SK-N-SH (cell line): ENCODE measurements at regions not wholly inside any gene's neighbourhood (a gene's known extent, or its start where the extent isn't known, plus 50 kb on each side); places are given as distances from the start of the nearest gene placed in this dataset.

ENCODE experiments used
- CTCF ChIA-PET: fragments of 300-600, 350-600 bp; formaldehyde crosslinking; extraction: SDS; loops from one replicate; lab custom pipeline; 2021; lab: Yijun Ruan, JAX
- POLR2A ChIA-PET: fragments of 350-600 bp; sonication (Branson Sonifier 250); formaldehyde crosslinking; extraction: SDS; loops from one replicate; lab custom pipeline; 2020; ENCODE audit warnings: antibody characterized with exemption, inconsistent platforms; lab: Yijun Ruan, JAX
- DNase-seq: peaks from one replicate; pipeline ENCODE4 v3.0.0; 2012
- H2AFZ ChIP-seq: fragments of 200-600 bp; sonication (generic); 2 replicates; pipeline ENCODE4 v1.8.1; 2016; ENCODE audit warnings: antibody characterized with exemption, mild to moderate bottlenecking, low read depth
- H3F3A ChIP-seq: fragments of 200-600 bp; sonication (generic); replicated peaks from 2 replicates; pipeline ENCODE3; 2016; ENCODE audit warnings: antibody characterized with exemption, mild to moderate bottlenecking; ENCODE audit not compliant: insufficient read depth
- H3K27ac ChIP-seq, 2 experiments: fragments of 200-500 bp in 1 of 2; fragments of 200-600 bp in 1 of 2; sonication (Bioruptor generic) in 1 of 2; sonication (generic), shearing (Covaris generic) in 1 of 2; 2 replicates each; pipeline versions ENCODE4 v1.5.1 to v1.6.1; 2014 to 2016; ENCODE audit warnings: low read depth in 2 of 2, inconsistent platforms in 1 of 2, low read length in 1 of 2, mild to moderate bottlenecking in 1 of 2, mixed read lengths in 1 of 2
- H3K27me3 ChIP-seq: fragments of 200-600 bp; sonication (generic), shearing (Covaris generic); 2 replicates; pipeline ENCODE4 v1.6.1; 2016; ENCODE audit warnings: mixed run types; ENCODE audit not compliant: insufficient read depth
- H3K36me3 ChIP-seq, 2 experiments: fragments of 200-500 bp in 1 of 2; fragments of 200-600 bp in 1 of 2; sonication (Bioruptor generic) in 1 of 2; sonication (generic) in 1 of 2; replicated peaks in 1 of 2; 2 replicates each; pipeline versions ENCODE3 to v1.5.1; 2014 to 2016; ENCODE audit warnings: low read length in 1 of 2, mild to moderate bottlenecking in 1 of 2; ENCODE audit not compliant: insufficient read depth in 2 of 2, control insufficient read depth in 1 of 2
- H3K4me1 ChIP-seq, 2 experiments: fragments of 200-500 bp in 1 of 2; fragments of 200-600 bp in 1 of 2; sonication (Bioruptor generic) in 1 of 2; sonication (generic), shearing (Covaris generic) in 1 of 2; 2 replicates each; pipeline versions ENCODE4 v1.5.1 to v1.6.1; 2014 to 2016; ENCODE audit warnings: low read depth in 1 of 2, low read length in 1 of 2, mixed run types in 1 of 2; ENCODE audit not compliant: insufficient read depth in 2 of 2, control insufficient read depth in 1 of 2
- H3K4me2 ChIP-seq: fragments of 200-600 bp; sonication (generic), shearing (Covaris generic); 2 replicates; pipeline ENCODE4 v1.6.1; 2017; ENCODE audit warnings: mixed run types
- H3K4me3 ChIP-seq, 2 experiments: fragments of 200-500 bp in 1 of 2; fragments of 200-600 bp in 1 of 2; sonication (Bioruptor generic) in 1 of 2; sonication (generic), shearing (Covaris generic) in 1 of 2; 2 replicates each; pipeline versions ENCODE4 v1.5.1 to v1.8.1; 2014 to 2016; ENCODE audit warnings: low read depth in 2 of 2, inconsistent platforms in 1 of 2, low read length in 1 of 2, mild to moderate bottlenecking in 1 of 2, mixed read lengths in 1 of 2, moderate library complexity in 1 of 2
- H3K79me2 ChIP-seq: fragments of 200-600 bp; sonication (generic); 2 replicates; pipeline ENCODE4 v1.8.1; 2017; ENCODE audit warnings: mild to moderate bottlenecking; ENCODE audit not compliant: insufficient read depth
- H3K9ac ChIP-seq: fragments of 200-600 bp; sonication (generic); 2 replicates; pipeline ENCODE4 v1.6.1; 2017; ENCODE audit warnings: mixed run types
- H3K9me2 ChIP-seq: fragments of 200-600 bp; sonication (generic); 2 replicates; pipeline ENCODE4 v1.6.1; 2017; ENCODE audit warnings: mixed run types
- H3K9me3 ChIP-seq: fragments of 200-600 bp; sonication (generic); 2 replicates; pipeline ENCODE4 v1.6.1; 2017; ENCODE audit warnings: mixed run types, mild to moderate bottlenecking, moderate library complexity
- H4K20me1 ChIP-seq: fragments of 200-600 bp; sonication (generic); 2 replicates; pipeline ENCODE4 v1.6.1; 2017; ENCODE audit warnings: mild to moderate bottlenecking, mixed run types; ENCODE audit not compliant: insufficient read depth
- CHD2 ChIP-seq: fragments of 150-350 bp; IDR thresholded peaks from 2 replicates; pipeline ENCODE4 v1.6.1; 2018; ENCODE audit warnings: low read length; ENCODE audit not compliant: partially characterized antibody
- ELF1 ChIP-seq: IDR thresholded peaks from 2 replicates; pipeline ENCODE4 v1.4.0; 2012
- FOSL2 ChIP-seq: IDR thresholded peaks from 2 replicates; pipeline ENCODE4 v1.4.0; 2012; ENCODE audit warnings: low read depth, mild to moderate bottlenecking, moderate library complexity, borderline replicate concordance
- FOXJ3 ChIP-seq: sonication (generic); formaldehyde crosslinking; IDR thresholded peaks from 2 replicates; pipeline ENCODE4 v1.5.1; 2020; ENCODE audit warnings: mild to moderate bottlenecking, missing genetic modification reagents
- GABPA ChIP-seq: IDR thresholded peaks from 2 replicates; pipeline ENCODE4 v1.4.0; 2012; ENCODE audit warnings: low read depth, mild to moderate bottlenecking
- JUND ChIP-seq: IDR thresholded peaks from 2 replicates; pipeline ENCODE4 v1.4.0; 2012
- NFIC ChIP-seq: IDR thresholded peaks from 2 replicates; pipeline ENCODE4 v1.4.0; 2012; ENCODE audit warnings: borderline replicate concordance
- RAD21 ChIP-seq: IDR thresholded peaks from 2 replicates; pipeline ENCODE4 v1.6.1; 2012; ENCODE audit warnings: mild to moderate bottlenecking, low read length
- RCOR1 ChIP-seq: fragments of 150-350 bp; IDR thresholded peaks from 2 replicates; pipeline ENCODE4 v1.6.1; 2017; ENCODE audit warnings: antibody characterized with exemption, low read length
- RXRA ChIP-seq: IDR thresholded peaks from 2 replicates; pipeline ENCODE4 v1.4.0; 2012; ENCODE audit warnings: low read depth, mild to moderate bottlenecking, borderline replicate concordance
- SIN3A ChIP-seq: IDR thresholded peaks from 2 replicates; pipeline ENCODE4 v1.6.1; 2012; ENCODE audit warnings: low read depth, mild to moderate bottlenecking, low read length, moderate library complexity, borderline replicate concordance
- SMC3 ChIP-seq: IDR thresholded peaks from 2 replicates; pipeline ENCODE4 v1.6.1; 2012; ENCODE audit warnings: low read depth, low read length, improper control_type of control experiment
- TAF1 ChIP-seq: IDR thresholded peaks from 2 replicates; pipeline ENCODE4 v1.6.1; 2012; ENCODE audit warnings: low read depth, mild to moderate bottlenecking, low read length, moderate library complexity, borderline replicate concordance
- TEAD4 ChIP-seq: IDR thresholded peaks from 2 replicates; pipeline ENCODE4 v1.4.0; 2012; ENCODE audit warnings: mild to moderate bottlenecking, borderline replicate concordance; ENCODE audit not compliant: insufficient read depth
- WGBS: methylation state at CpG from one replicate; pipeline ENCODE4 v1.1.6; 2017; ENCODE audit warnings: low lambda C conversion rate; 5-methylcytosine and 5-hydroxymethylcytosine counted together
- small RNA-seq, 7 experiments: library from RNA; depleted of rRNA; stranded (forward); fragments of <200 nt; gene quantifications; one replicate each; pipeline ENCODE3, GENCODE V24; 2012
- TF ChIP-seq, protein P1 (sequence below): IDR thresholded peaks from 2 replicates; pipeline ENCODE4 v1.6.1; 2012; ENCODE audit warnings: mild to moderate bottlenecking, low read depth, low read length, moderate library complexity
- TF ChIP-seq, protein P2 (sequence below): fragments of 200-600 bp; sonication (generic); IDR thresholded peaks from 2 replicates; pipeline ENCODE4 v1.6.1; 2017; ENCODE audit warnings: antibody characterized with exemption, mild to moderate bottlenecking, moderate library complexity
- TF ChIP-seq, protein P3 (sequence below): fragments of 150-350 bp; IDR thresholded peaks from 2 replicates; pipeline ENCODE4 v1.6.1; 2016; ENCODE audit warnings: mild to moderate bottlenecking, low read depth, low read length

DNA sequence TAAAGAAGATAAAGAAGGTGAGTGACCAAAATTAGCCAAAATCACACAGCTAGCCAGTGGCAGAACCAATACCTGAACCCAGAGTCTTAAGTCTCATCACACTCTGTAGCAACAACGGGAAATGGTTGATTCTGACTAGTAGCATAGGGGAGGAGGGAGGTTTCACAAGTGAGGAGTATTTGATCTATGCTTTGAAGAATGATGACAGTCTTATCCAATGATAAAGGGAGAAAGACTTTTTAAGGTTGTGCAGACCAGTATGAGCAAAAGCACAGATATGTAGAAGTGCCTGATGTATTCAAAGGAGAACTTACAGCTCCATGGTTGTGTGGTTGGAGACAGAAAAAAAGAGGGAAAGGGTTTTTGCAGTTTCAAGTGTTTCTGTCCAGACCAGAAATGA lies 50.7 kb upstream of the LINC00305 start:
- POLR2A ChIA-PET, result no interaction called here
- H3K9me3 ChIP-seq, result no peaks in the 10 kb centered on the region
- no peaks in the 10 kb centered on the region for H3F3A ChIP-seq
- H3K4me1 ChIP-seq, result no peaks in the 10 kb centered on the region
- TF ChIP-seq FOXJ3 (CRISPR knock-in tag) (no peak), FOSL2 (no peak), NFIC (no peak), SIN3A (no peak), SMC3 (no peak), RAD21 (no peak), RXRA (no peak), TAF1 (no peak), ELF1 (no peak), CHD2 (no peak), RCOR1 (no peak), JUND (no peak), GABPA (no peak), TEAD4 (no peak)
- TF ChIP-seq, protein P1, sequence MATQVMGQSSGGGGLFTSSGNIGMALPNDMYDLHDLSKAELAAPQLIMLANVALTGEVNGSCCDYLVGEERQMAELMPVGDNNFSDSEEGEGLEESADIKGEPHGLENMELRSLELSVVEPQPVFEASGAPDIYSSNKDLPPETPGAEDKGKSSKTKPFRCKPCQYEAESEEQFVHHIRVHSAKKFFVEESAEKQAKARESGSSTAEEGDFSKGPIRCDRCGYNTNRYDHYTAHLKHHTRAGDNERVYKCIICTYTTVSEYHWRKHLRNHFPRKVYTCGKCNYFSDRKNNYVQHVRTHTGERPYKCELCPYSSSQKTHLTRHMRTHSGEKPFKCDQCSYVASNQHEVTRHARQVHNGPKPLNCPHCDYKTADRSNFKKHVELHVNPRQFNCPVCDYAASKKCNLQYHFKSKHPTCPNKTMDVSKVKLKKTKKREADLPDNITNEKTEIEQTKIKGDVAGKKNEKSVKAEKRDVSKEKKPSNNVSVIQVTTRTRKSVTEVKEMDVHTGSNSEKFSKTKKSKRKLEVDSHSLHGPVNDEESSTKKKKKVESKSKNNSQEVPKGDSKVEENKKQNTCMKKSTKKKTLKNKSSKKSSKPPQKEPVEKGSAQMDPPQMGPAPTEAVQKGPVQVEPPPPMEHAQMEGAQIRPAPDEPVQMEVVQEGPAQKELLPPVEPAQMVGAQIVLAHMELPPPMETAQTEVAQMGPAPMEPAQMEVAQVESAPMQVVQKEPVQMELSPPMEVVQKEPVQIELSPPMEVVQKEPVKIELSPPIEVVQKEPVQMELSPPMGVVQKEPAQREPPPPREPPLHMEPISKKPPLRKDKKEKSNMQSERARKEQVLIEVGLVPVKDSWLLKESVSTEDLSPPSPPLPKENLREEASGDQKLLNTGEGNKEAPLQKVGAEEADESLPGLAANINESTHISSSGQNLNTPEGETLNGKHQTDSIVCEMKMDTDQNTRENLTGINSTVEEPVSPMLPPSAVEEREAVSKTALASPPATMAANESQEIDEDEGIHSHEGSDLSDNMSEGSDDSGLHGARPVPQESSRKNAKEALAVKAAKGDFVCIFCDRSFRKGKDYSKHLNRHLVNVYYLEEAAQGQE, result no peak
- TF ChIP-seq, protein P2, sequence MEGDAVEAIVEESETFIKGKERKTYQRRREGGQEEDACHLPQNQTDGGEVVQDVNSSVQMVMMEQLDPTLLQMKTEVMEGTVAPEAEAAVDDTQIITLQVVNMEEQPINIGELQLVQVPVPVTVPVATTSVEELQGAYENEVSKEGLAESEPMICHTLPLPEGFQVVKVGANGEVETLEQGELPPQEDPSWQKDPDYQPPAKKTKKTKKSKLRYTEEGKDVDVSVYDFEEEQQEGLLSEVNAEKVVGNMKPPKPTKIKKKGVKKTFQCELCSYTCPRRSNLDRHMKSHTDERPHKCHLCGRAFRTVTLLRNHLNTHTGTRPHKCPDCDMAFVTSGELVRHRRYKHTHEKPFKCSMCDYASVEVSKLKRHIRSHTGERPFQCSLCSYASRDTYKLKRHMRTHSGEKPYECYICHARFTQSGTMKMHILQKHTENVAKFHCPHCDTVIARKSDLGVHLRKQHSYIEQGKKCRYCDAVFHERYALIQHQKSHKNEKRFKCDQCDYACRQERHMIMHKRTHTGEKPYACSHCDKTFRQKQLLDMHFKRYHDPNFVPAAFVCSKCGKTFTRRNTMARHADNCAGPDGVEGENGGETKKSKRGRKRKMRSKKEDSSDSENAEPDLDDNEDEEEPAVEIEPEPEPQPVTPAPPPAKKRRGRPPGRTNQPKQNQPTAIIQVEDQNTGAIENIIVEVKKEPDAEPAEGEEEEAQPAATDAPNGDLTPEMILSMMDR, result no peak
- TF ChIP-seq, protein P3, sequence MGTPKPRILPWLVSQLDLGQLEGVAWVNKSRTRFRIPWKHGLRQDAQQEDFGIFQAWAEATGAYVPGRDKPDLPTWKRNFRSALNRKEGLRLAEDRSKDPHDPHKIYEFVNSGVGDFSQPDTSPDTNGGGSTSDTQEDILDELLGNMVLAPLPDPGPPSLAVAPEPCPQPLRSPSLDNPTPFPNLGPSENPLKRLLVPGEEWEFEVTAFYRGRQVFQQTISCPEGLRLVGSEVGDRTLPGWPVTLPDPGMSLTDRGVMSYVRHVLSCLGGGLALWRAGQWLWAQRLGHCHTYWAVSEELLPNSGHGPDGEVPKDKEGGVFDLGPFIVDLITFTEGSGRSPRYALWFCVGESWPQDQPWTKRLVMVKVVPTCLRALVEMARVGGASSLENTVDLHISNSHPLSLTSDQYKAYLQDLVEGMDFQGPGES, result no peak
- H2AFZ ChIP-seq, result no peak overlapping the region
- H3K9ac ChIP-seq, result no peak overlapping the region
- no peak overlapping the region for H3K4me2 ChIP-seq
- no peaks in the 10 kb centered on the region for H4K20me1 ChIP-seq
- no peaks in the 10 kb centered on the region for H3K36me3 ChIP-seq
- no peaks in the 10 kb centered on the region for H3K79me2 ChIP-seq
- H3K27ac ChIP-seq, result no peak overlapping the region
- no peak overlapping the region for H3K4me3 ChIP-seq
- no peaks in the 10 kb centered on the region for H3K9me2 ChIP-seq
- no peaks in the 10 kb centered on the region for H3K27me3 ChIP-seq
- 10% methylated on average over 1 of the region's 1 CpG for WGBS
- no peak for DNase-seq
- CTCF ChIA-PET, result interaction anchor here (0.6 kb wide), 1 partner anchor 635 kb away, joined by 3 read pairs; no protein-coding TSS in a partner anchor

Small RNAs in the stretch of these regions (small RNA-seq; reads per million reads assigned to genes)
- 0 to 1.1 (median 0) reads per million in 7 experiments for gene AC027506.1
